Fibroblast of lung (primary cell): ENCODE measurements at regions not wholly inside any gene's neighbourhood (a gene's known extent, or its start where the extent isn't known, plus 50 kb on each side); places are given as distances from the start of the nearest gene placed in this dataset.

Experiments used
- DNase-seq, 2 donors: peaks; one replicate each; pipeline versions ENCODE4 v3.0.0 to v3.0.0-alpha.2; 2010; ENCODE audit warnings: low read depth in 2 of 2
- H2AFZ ChIP-seq: 2 replicates; pipeline ENCODE4 v1.5.1; 2012; ENCODE audit warnings: low read length, control low read depth, inconsistent platforms
- H3K27ac ChIP-seq: 2 replicates; pipeline ENCODE4 v1.5.1; 2011; ENCODE audit warnings: low read length, control low read depth; ENCODE audit not compliant: insufficient read depth
- H3K27me3 ChIP-seq: 2 replicates; pipeline ENCODE4 v1.5.1; 2011; ENCODE audit warnings: mild to moderate bottlenecking, low read length; ENCODE audit not compliant: control insufficient read depth, insufficient read depth
- H3K36me3 ChIP-seq: 2 replicates; pipeline ENCODE4 v1.5.1; 2011; ENCODE audit warnings: low read length; ENCODE audit not compliant: control insufficient read depth, insufficient read depth
- H3K4me1 ChIP-seq: 2 replicates; pipeline ENCODE4 v1.5.1; 2011; ENCODE audit warnings: low read length; ENCODE audit not compliant: control insufficient read depth, insufficient read depth; ENCODE audit errors: extremely low read depth
- H3K4me2 ChIP-seq: 2 replicates; pipeline ENCODE4 v1.5.1; 2011; ENCODE audit warnings: low read length, control low read depth; ENCODE audit not compliant: insufficient read depth; ENCODE audit errors: extremely low read depth
- H3K4me3 ChIP-seq, 4 experiments: fragments of 200-600 bp in 1 of 4; sonication (generic) in 1 of 4; replicated peaks in 1 of 4; 2 replicates each; pipeline ENCODE4 v1.5.1; 2011 to 2016; ENCODE audit warnings: low read length in 4 of 4, low read depth in 3 of 4, mild to moderate bottlenecking in 3 of 4, control low read depth in 2 of 4, inconsistent platforms in 1 of 4, mixed read lengths in 1 of 4; ENCODE audit not compliant: insufficient read depth in 1 of 4; ENCODE audit errors: control extremely low read depth in 1 of 4
- H3K79me2 ChIP-seq: 2 replicates; pipeline ENCODE4 v1.5.1; 2012; ENCODE audit warnings: mild to moderate bottlenecking, low read length, inconsistent platforms; ENCODE audit not compliant: control insufficient read depth, insufficient read depth
- H3K9ac ChIP-seq: 2 replicates; pipeline ENCODE4 v1.5.1; 2011; ENCODE audit warnings: mild to moderate bottlenecking, low read length, control low read depth; ENCODE audit not compliant: insufficient read depth
- H3K9me3 ChIP-seq: 2 replicates; pipeline ENCODE4 v1.5.1; 2012; ENCODE audit warnings: low read depth, low read length; ENCODE audit not compliant: control insufficient read depth, insufficient read depth
- H4K20me1 ChIP-seq: 2 replicates; pipeline ENCODE4 v1.5.1; 2011; ENCODE audit warnings: low read length; ENCODE audit not compliant: control insufficient read depth, insufficient read depth; ENCODE audit errors: extremely low read depth
- EZH2 ChIP-seq: IDR thresholded peaks from 2 replicates; pipeline ENCODE4 v1.5.1; 2012; ENCODE audit warnings: low read length, control low read depth, mild to moderate bottlenecking; ENCODE audit errors: missing control alignments
- TF ChIP-seq, protein P1 (sequence below), 2 donors: IDR thresholded peaks in 1 of 2; conservative IDR thresholded peaks in 1 of 2; 1 replicate in 1 of 2; 2 replicates in 1 of 2; pipeline ENCODE4 v1.5.1; 2011 to 2012; ENCODE audit warnings: low read length in 2 of 2, control low read depth in 1 of 2, inconsistent platforms in 1 of 2, low read depth in 1 of 2, mild to moderate bottlenecking in 1 of 2

GRCh38 chr4:36492041-36492440 is 210.6 kb downstream of the DTHD1 start:
- H3K4me3 ChIP-seq = no peak overlapping the region
- H3K27me3 ChIP-seq = no peaks in the 10 kb centered on the region
- no peak for TF ChIP-seq EZH2
- TF ChIP-seq, protein P1, sequence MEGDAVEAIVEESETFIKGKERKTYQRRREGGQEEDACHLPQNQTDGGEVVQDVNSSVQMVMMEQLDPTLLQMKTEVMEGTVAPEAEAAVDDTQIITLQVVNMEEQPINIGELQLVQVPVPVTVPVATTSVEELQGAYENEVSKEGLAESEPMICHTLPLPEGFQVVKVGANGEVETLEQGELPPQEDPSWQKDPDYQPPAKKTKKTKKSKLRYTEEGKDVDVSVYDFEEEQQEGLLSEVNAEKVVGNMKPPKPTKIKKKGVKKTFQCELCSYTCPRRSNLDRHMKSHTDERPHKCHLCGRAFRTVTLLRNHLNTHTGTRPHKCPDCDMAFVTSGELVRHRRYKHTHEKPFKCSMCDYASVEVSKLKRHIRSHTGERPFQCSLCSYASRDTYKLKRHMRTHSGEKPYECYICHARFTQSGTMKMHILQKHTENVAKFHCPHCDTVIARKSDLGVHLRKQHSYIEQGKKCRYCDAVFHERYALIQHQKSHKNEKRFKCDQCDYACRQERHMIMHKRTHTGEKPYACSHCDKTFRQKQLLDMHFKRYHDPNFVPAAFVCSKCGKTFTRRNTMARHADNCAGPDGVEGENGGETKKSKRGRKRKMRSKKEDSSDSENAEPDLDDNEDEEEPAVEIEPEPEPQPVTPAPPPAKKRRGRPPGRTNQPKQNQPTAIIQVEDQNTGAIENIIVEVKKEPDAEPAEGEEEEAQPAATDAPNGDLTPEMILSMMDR (conservative IDR thresholded peaks at IDR 0.05 in 1 of 2, IDR thresholded peaks at IDR 0.05 in 1 of 2; ENCODE audit: low read depth in 1 of 2, low read length in 2 of 2) = no peak
- no peaks in the 10 kb centered on the region for H3K4me1 ChIP-seq
- no peaks in the 10 kb centered on the region for H3K79me2 ChIP-seq
- no peak overlapping the region for H3K27ac ChIP-seq
- no peaks in the 10 kb centered on the region for H4K20me1 ChIP-seq
- H3K4me2 ChIP-seq = no peak overlapping the region
- DNase-seq = no peak
- no peak overlapping the region for H3K9ac ChIP-seq
- H3K9me3 ChIP-seq = no peaks in the 10 kb centered on the region
- H3K36me3 ChIP-seq = no peaks in the 10 kb centered on the region
- H2AFZ ChIP-seq = no peak overlapping the region

DNA sequence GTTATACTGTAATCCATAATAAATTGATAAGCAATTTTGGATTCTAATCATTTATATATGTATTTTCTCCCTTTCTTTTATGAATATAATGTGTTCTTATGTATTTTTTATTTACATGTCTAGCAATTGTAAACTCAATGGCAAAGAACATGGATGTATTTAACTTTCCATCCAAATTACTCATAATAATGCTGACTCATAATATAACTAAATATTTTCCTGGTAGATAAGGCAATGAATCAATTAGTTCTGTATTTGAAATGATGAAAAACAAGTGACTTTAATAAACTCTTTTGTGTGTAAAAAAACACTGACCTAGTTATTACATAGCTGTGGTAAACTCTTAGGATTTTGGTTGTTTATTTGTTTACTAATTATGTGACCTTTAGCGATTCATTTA is 211.2 kb downstream of the DTHD1 start:
- no peak for TF ChIP-seq EZH2
- TF ChIP-seq, protein P1 (conservative IDR thresholded peaks at IDR 0.05 in 1 of 2, IDR thresholded peaks at IDR 0.05 in 1 of 2; ENCODE audit: low read depth in 1 of 2, low read length in 2 of 2) = no peak
- H3K4me1 ChIP-seq = no peaks in the 10 kb centered on the region
- no peaks in the 10 kb centered on the region for H3K27me3 ChIP-seq
- H3K36me3 ChIP-seq = no peaks in the 10 kb centered on the region
- no peak overlapping the region for H2AFZ ChIP-seq
- H4K20me1 ChIP-seq = no peaks in the 10 kb centered on the region
- no peak overlapping the region for H3K4me3 ChIP-seq
- no peak overlapping the region for H3K27ac ChIP-seq
- no peak overlapping the region for H3K4me2 ChIP-seq
- H3K79me2 ChIP-seq = no peaks in the 10 kb centered on the region
- no peak for DNase-seq
- H3K9me3 ChIP-seq = no peaks in the 10 kb centered on the region
- H3K9ac ChIP-seq = no peak overlapping the region

- no peak overlapping the region for H3K4me3 ChIP-seq
- H3K9me3 ChIP-seq = no peaks in the 10 kb centered on the region
- H3K9ac ChIP-seq = no peak overlapping the region
- H3K79me2 ChIP-seq = no peaks in the 10 kb centered on the region
- H3K36me3 ChIP-seq = no peaks in the 10 kb centered on the region
- no peak for TF ChIP-seq EZH2
- TF ChIP-seq, protein P1 (conservative IDR thresholded peaks at IDR 0.05 in 1 of 2, IDR thresholded peaks at IDR 0.05 in 1 of 2; ENCODE audit: low read depth in 1 of 2, low read length in 2 of 2) = no peak
- H3K4me2 ChIP-seq = no peak overlapping the region
- no peaks in the 10 kb centered on the region for H4K20me1 ChIP-seq
- H2AFZ ChIP-seq = no peak overlapping the region
- H3K27ac ChIP-seq = no peak overlapping the region
- no peak for DNase-seq
- H3K27me3 ChIP-seq = no peaks in the 10 kb centered on the region
- H3K4me1 ChIP-seq = no peaks in the 10 kb centered on the region
These were observed 211.8 kb downstream of the DTHD1 start for GRCh38 chr4:36493251-36493650.
